ENCODE measurements at regions not wholly inside any gene's neighbourhood (a gene's known extent, or its start where the extent isn't known, plus 50 kb on each side); places are given as distances from the start of the nearest gene placed in this dataset.

DNA sequence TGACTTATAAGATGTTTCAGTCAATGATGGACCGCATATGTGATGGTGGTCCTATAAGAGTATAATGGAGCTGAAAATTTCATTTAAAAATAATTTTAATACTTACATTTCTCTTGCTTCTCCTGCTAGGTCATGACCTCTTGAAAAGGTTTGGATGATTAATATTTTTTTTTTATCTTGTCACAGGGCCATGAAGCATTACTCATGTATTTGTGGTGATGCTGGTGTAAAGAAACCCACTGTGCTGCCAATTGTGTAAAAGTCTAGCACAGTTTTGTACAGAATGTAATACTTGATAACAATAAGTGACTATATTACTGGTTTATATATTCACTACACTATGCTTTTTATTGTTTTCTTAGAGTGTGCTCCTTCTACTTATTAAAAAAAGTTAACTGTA lies 124.2 kb upstream of the CELF4 start:
- H2BK5ac ChIP-seq (ENCODE audit: low read depth, low read length, poor library complexity, severe bottlenecking) = no peak overlapping the region
- no peak overlapping the region for H2BK120ac ChIP-seq (ENCODE audit: low read depth, low read length)
- no peak overlapping the region for H3K4me2 ChIP-seq (ENCODE audit: low read length, poor library complexity, severe bottlenecking)
- H3K27ac ChIP-seq (ENCODE audit: low read length, poor library complexity, severe bottlenecking) = no peak overlapping the region
- no peak overlapping the region for H4K91ac ChIP-seq (ENCODE audit: low read length)
- no peak overlapping the region for H3K14ac ChIP-seq (ENCODE audit: low read length in 2 of 2)
- H3K4ac ChIP-seq (ENCODE audit: low read depth in 1 of 2, low read length in 2 of 2) = no peak overlapping the region
- no peaks in the 10 kb centered on the region for H3K79me1 ChIP-seq (replicated peaks; ENCODE audit: low read length, poor library complexity, severe bottlenecking)
- no peak overlapping the region for H2AFZ ChIP-seq (ENCODE audit: low read depth, low read length)
- H2BK12ac ChIP-seq (ENCODE audit: low read length in 2 of 2) = no peak overlapping the region
- DNase-seq = no peak
- no peak overlapping the region for H3K9ac ChIP-seq (ENCODE audit: low read length)
- no peaks in the 10 kb centered on the region for H3K27me3 ChIP-seq (ENCODE audit: control insufficient read depth in 1 of 2, insufficient read depth in 1 of 2, low read length in 2 of 2)
- H3K36me3 ChIP-seq (ENCODE audit: control insufficient read depth in 1 of 2, insufficient read depth in 2 of 2, low read depth in 1 of 2, low read length in 2 of 2) = no peaks in the 10 kb centered on the region
- H3K23ac ChIP-seq (ENCODE audit: low read length in 2 of 2) = no peak overlapping the region
- no peaks in the 10 kb centered on the region for H3K4me1 ChIP-seq (ENCODE audit: control insufficient read depth, insufficient read depth, low read depth, low read length)
- H2AK5ac ChIP-seq (ENCODE audit: low read length, severe bottlenecking) = no peak overlapping the region
- no peak overlapping the region for H3K18ac ChIP-seq (ENCODE audit: low read depth in 1 of 2, low read length in 2 of 2)
- no peak overlapping the region for H2BK15ac ChIP-seq (ENCODE audit: low read depth, poor library complexity, severe bottlenecking)
- no peaks in the 10 kb centered on the region for H3K9me3 ChIP-seq (ENCODE audit: control insufficient read depth, low read length)
- no CpG with 5 or more reads among the region's 1 CpG for WGBS
- no peak overlapping the region for H4K8ac ChIP-seq (ENCODE audit: low read length)
- H3K4me3 ChIP-seq (ENCODE audit: insufficient read depth in 1 of 2, low read depth in 1 of 2, low read length in 2 of 2) = no peak overlapping the region

DNA sequence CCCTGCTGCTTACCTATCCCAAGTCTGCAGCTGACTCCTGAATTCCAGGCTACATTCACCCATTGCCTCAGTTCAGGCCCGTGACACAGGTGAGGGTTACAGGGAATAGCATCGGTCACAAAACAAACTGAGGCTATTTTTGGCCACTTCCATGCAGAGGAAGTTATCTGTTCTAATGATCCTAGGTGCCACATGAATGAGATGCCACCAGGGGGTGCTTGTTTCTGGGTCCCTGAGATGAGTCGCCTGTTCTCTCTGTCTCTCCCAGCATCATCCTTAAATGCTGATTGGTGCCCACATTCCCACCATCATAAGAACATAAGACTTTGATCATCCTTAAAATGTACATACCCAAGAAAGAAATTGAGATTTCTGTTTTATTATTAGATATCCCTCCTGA lies 119.0 kb upstream of the CELF4 start:
- Histone ChIP-seq H3K79me1 (replicated peaks; ENCODE audit: low read length, poor library complexity, severe bottlenecking) (no peaks in the 10 kb centered on the region), H4K8ac (ENCODE audit: low read length) (no peak overlapping the region), H3K18ac (ENCODE audit: low read depth in 1 of 2, low read length in 2 of 2) (no peak overlapping the region), H3K27ac (ENCODE audit: low read length, poor library complexity, severe bottlenecking) (no peak overlapping the region), H2AK5ac (ENCODE audit: low read length, severe bottlenecking) (no peak overlapping the region), H3K4me3 (ENCODE audit: insufficient read depth in 1 of 2, low read depth in 1 of 2, low read length in 2 of 2) (no peak overlapping the region), H3K9me3 (ENCODE audit: control insufficient read depth, low read length) (no peaks in the 10 kb centered on the region), H3K27me3 (ENCODE audit: control insufficient read depth in 1 of 2, insufficient read depth in 1 of 2, low read length in 2 of 2) (no peaks in the 10 kb centered on the region), H3K23ac (ENCODE audit: low read length in 2 of 2) (no peak overlapping the region), H4K91ac (ENCODE audit: low read length) (no peak overlapping the region), H3K14ac (ENCODE audit: low read length in 2 of 2) (no peak overlapping the region), H2BK15ac (ENCODE audit: low read depth, poor library complexity, severe bottlenecking) (no peak overlapping the region), H3K4ac (ENCODE audit: low read depth in 1 of 2, low read length in 2 of 2) (no peak overlapping the region), H2AFZ (ENCODE audit: low read depth, low read length) (no peak overlapping the region), H2BK120ac (ENCODE audit: low read depth, low read length) (no peak overlapping the region), H3K4me2 (ENCODE audit: low read length, poor library complexity, severe bottlenecking) (no peak overlapping the region), H2BK5ac (ENCODE audit: low read depth, low read length, poor library complexity, severe bottlenecking) (no peak overlapping the region), H3K4me1 (ENCODE audit: control insufficient read depth, insufficient read depth, low read depth, low read length) (no peaks in the 10 kb centered on the region), H3K9ac (ENCODE audit: low read length) (no peak overlapping the region), H2BK12ac (ENCODE audit: low read length in 2 of 2) (no peak overlapping the region), H3K36me3 (ENCODE audit: control insufficient read depth in 1 of 2, insufficient read depth in 2 of 2, low read depth in 1 of 2, low read length in 2 of 2) (no peaks in the 10 kb centered on the region)
- no peak for DNase-seq
- WGBS = 34% methylated on average over 3 of the region's 3 CpGs

DNA sequence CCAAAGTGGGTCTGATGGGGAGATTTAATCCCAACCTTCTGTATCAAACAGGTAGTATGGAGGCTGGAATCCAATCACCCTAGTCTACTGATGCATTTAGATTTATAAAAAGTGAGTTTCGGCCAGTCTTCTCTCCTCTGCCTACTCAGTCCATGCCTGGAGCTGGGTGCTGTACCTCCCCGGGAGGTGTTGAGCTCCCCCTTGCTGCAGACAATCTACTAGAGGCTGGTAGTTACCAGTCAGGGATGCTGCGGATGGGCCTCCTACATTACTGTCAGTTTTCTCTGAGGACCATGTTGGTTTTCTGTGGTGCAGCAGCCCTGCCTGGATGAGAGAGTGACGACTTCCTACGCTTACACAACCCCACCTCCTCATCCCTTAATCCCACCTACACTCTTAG lies 118.6 kb upstream of the CELF4 start:
- no peak overlapping the region for H3K23ac ChIP-seq (ENCODE audit: low read length in 2 of 2)
- no peak overlapping the region for H3K14ac ChIP-seq (ENCODE audit: low read length in 2 of 2)
- no peak overlapping the region for H3K27ac ChIP-seq (ENCODE audit: low read length, poor library complexity, severe bottlenecking)
- 79% methylated on average over 5 of the region's 5 CpGs for WGBS
- no peak overlapping the region for H3K4me2 ChIP-seq (ENCODE audit: low read length, poor library complexity, severe bottlenecking)
- no peak overlapping the region for H3K9ac ChIP-seq (ENCODE audit: low read length)
- H2BK5ac ChIP-seq (ENCODE audit: low read depth, low read length, poor library complexity, severe bottlenecking) = no peak overlapping the region
- H3K79me1 ChIP-seq (replicated peaks; ENCODE audit: low read length, poor library complexity, severe bottlenecking) = no peaks in the 10 kb centered on the region
- no peak overlapping the region for H3K18ac ChIP-seq (ENCODE audit: low read depth in 1 of 2, low read length in 2 of 2)
- H2BK120ac ChIP-seq (ENCODE audit: low read depth, low read length) = no peak overlapping the region
- H2AK5ac ChIP-seq (ENCODE audit: low read length, severe bottlenecking) = no peak overlapping the region
- H2BK15ac ChIP-seq (ENCODE audit: low read depth, poor library complexity, severe bottlenecking) = no peak overlapping the region
- no peak overlapping the region for H4K8ac ChIP-seq (ENCODE audit: low read length)
- H4K91ac ChIP-seq (ENCODE audit: low read length) = no peak overlapping the region
- no peaks in the 10 kb centered on the region for H3K4me1 ChIP-seq (ENCODE audit: control insufficient read depth, insufficient read depth, low read depth, low read length)
- no peak overlapping the region for H2AFZ ChIP-seq (ENCODE audit: low read depth, low read length)
- no peaks in the 10 kb centered on the region for H3K9me3 ChIP-seq (ENCODE audit: control insufficient read depth, low read length)
- H3K4ac ChIP-seq (ENCODE audit: low read depth in 1 of 2, low read length in 2 of 2) = no peak overlapping the region
- H3K36me3 ChIP-seq (ENCODE audit: control insufficient read depth in 1 of 2, insufficient read depth in 2 of 2, low read depth in 1 of 2, low read length in 2 of 2) = no peaks in the 10 kb centered on the region
- no peak for DNase-seq
- no peak overlapping the region for H3K4me3 ChIP-seq (ENCODE audit: insufficient read depth in 1 of 2, low read depth in 1 of 2, low read length in 2 of 2)
- no peak overlapping the region for H2BK12ac ChIP-seq (ENCODE audit: low read length in 2 of 2)
- no peaks in the 10 kb centered on the region for H3K27me3 ChIP-seq (ENCODE audit: control insufficient read depth in 1 of 2, insufficient read depth in 1 of 2, low read length in 2 of 2)

DNA sequence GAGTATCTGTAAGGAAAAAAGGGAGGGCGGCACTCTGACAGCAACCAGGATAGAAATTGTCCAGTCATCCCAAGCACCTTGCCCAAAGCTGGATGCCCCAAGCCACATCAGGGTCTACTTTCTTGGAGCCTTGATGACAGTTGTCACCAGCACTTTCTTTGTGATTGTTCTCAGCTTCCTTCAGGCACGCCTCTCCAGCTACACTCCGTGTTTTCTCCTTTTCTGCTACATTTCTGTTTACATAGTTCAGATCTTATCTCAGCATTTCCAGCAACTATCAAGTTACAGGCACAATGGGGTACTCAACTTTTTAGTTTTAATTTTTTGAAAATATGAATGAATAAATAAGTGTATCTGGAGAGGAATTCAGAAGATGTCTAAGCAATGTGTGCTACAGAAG lies 115.3 kb upstream of the CELF4 start:
- Histone ChIP-seq H3K27me3 (ENCODE audit: control insufficient read depth in 1 of 2, insufficient read depth in 1 of 2, low read length in 2 of 2) (no peaks in the 10 kb centered on the region), H3K23ac (ENCODE audit: low read length in 2 of 2) (no peak overlapping the region), H3K18ac (ENCODE audit: low read depth in 1 of 2, low read length in 2 of 2) (no peak overlapping the region), H3K36me3 (ENCODE audit: control insufficient read depth in 1 of 2, insufficient read depth in 2 of 2, low read depth in 1 of 2, low read length in 2 of 2) (no peaks in the 10 kb centered on the region), H3K4ac (ENCODE audit: low read depth in 1 of 2, low read length in 2 of 2) (no peak overlapping the region), H2BK5ac (ENCODE audit: low read depth, low read length, poor library complexity, severe bottlenecking) (no peak overlapping the region), H2AK5ac (ENCODE audit: low read length, severe bottlenecking) (no peak overlapping the region), H2BK15ac (ENCODE audit: low read depth, poor library complexity, severe bottlenecking) (no peak overlapping the region), H3K9me3 (ENCODE audit: control insufficient read depth, low read length) (no peaks in the 10 kb centered on the region), H3K4me1 (ENCODE audit: control insufficient read depth, insufficient read depth, low read depth, low read length) (no peaks in the 10 kb centered on the region), H3K14ac (ENCODE audit: low read length in 2 of 2) (no peak overlapping the region), H2BK120ac (ENCODE audit: low read depth, low read length) (no peak overlapping the region), H4K8ac (ENCODE audit: low read length) (no peak overlapping the region), H3K9ac (ENCODE audit: low read length) (no peak overlapping the region), H3K27ac (ENCODE audit: low read length, poor library complexity, severe bottlenecking) (no peak overlapping the region), H3K4me3 (ENCODE audit: insufficient read depth in 1 of 2, low read depth in 1 of 2, low read length in 2 of 2) (no peak overlapping the region), H2BK12ac (ENCODE audit: low read length in 2 of 2) (no peak overlapping the region), H3K4me2 (ENCODE audit: low read length, poor library complexity, severe bottlenecking) (no peak overlapping the region), H3K79me1 (replicated peaks; ENCODE audit: low read length, poor library complexity, severe bottlenecking) (no peaks in the 10 kb centered on the region), H4K91ac (ENCODE audit: low read length) (no peak overlapping the region), H2AFZ (ENCODE audit: low read depth, low read length) (no peak overlapping the region)
- WGBS = 25% methylated on average over 3 of the region's 3 CpGs
- DNase-seq = no peak
